WTC11 (cell line): ENCODE measurements at regions not wholly inside any gene's neighbourhood (a gene's known extent, or its start where the extent isn't known, plus 50 kb on each side); places are given as distances from the start of the nearest gene placed in this dataset.

ENCODE experiments used
- ATAC-seq: fragments of 200-7000 bp; cut with Tn5 transposase; 2 replicates; pipeline ENCODE4 v1.10.0; 2021; ENCODE audit warnings: mild to moderate bottlenecking, moderate library complexity
- CTCF ChIA-PET: fragments of 300-600 bp; sonication (Branson Sonifier 250); formaldehyde crosslinking; loops from one replicate; lab custom pipeline; 2021; ENCODE audit warnings: antibody characterized with exemption; lab: Charles Lee
- POLR2A ChIA-PET: fragments of 350-600 bp; sonication (Branson Sonifier 250); formaldehyde crosslinking; loops from one replicate; lab custom pipeline; 2021; ENCODE audit warnings: antibody characterized with exemption; lab: Charles Lee
- DNase-seq: peaks from one replicate; pipeline ENCODE4 v3.0.0; 2021; ENCODE audit warnings: low spot score
- H3K27ac Mint-ChIP-seq: 2 replicates; pipeline ENCODE4 v1.8.0; 2021; ENCODE audit warnings: mixed read lengths
- H3K27me3 Mint-ChIP-seq: 2 replicates; pipeline ENCODE4 v1.8.0; 2021; ENCODE audit warnings: low read depth, mild to moderate bottlenecking, moderate library complexity, mixed read lengths
- H3K36me3 Mint-ChIP-seq: 2 replicates; pipeline ENCODE4 v1.8.0; 2021; ENCODE audit warnings: mixed read lengths
- H3K4me1 Mint-ChIP-seq: 2 replicates; pipeline ENCODE4 v1.8.0; 2022; ENCODE audit warnings: mixed read lengths
- H3K4me3 Mint-ChIP-seq: 2 replicates; pipeline ENCODE4 v1.8.0; 2021; ENCODE audit warnings: mild to moderate bottlenecking, moderate library complexity, mixed read lengths
- H3K9me3 Mint-ChIP-seq: 2 replicates; pipeline ENCODE4 v1.8.0; 2021; ENCODE audit warnings: mixed read lengths
- GABPB1 ChIP-seq: sonication (generic); formaldehyde crosslinking; IDR thresholded peaks from 2 replicates; pipeline ENCODE4 v1.8.1; 2023; ENCODE audit warnings: mild to moderate bottlenecking, missing genetic modification reagents
- HMGA2 ChIP-seq: fragments of 250-450 bp; sonication (Bioruptor Pico); IDR thresholded peaks from 2 replicates; pipeline ENCODE4 v1.4.0; 2021; ENCODE audit warnings: mild to moderate bottlenecking, moderate library complexity
- JAZF1 ChIP-seq: fragments of 250-450 bp; sonication (Bioruptor Pico); IDR thresholded peaks from 2 replicates; pipeline ENCODE4 v1.9.0; 2021; ENCODE audit warnings: moderate library complexity, mild to moderate bottlenecking, inconsistent platforms
- JUN ChIP-seq: sonication (generic); formaldehyde crosslinking; IDR thresholded peaks from 2 replicates; pipeline ENCODE4 v1.8.0; 2023; ENCODE audit warnings: mild to moderate bottlenecking, missing genetic modification reagents
- NFE2L1 ChIP-seq: sonication (generic); formaldehyde crosslinking; IDR thresholded peaks from 2 replicates; pipeline ENCODE4 v1.8.1; 2023; ENCODE audit warnings: missing genetic modification reagents
- NFYB ChIP-seq: sonication (generic); formaldehyde crosslinking; conservative IDR thresholded peaks from 2 replicates; pipeline ENCODE4 v1.8.0; 2022; ENCODE audit warnings: low read depth, missing genetic modification reagents
- NR2C2 ChIP-seq: sonication (generic); formaldehyde crosslinking; IDR thresholded peaks from 2 replicates; pipeline ENCODE4 v1.8.0; 2022; ENCODE audit warnings: mild to moderate bottlenecking, missing genetic modification reagents
- TEAD1 ChIP-seq: sonication (generic); formaldehyde crosslinking; IDR thresholded peaks from 2 replicates; pipeline ENCODE4 v1.8.0; 2022; ENCODE audit warnings: mild to moderate bottlenecking, missing genetic modification reagents
- TEAD4 ChIP-seq: sonication (generic); formaldehyde crosslinking; IDR thresholded peaks from 2 replicates; pipeline ENCODE4 v1.8.0; 2022; ENCODE audit warnings: mild to moderate bottlenecking, missing genetic modification reagents
- TP53 ChIP-seq: sonication (generic); formaldehyde crosslinking; IDR thresholded peaks from 2 replicates; pipeline ENCODE4 v1.8.1; 2023; ENCODE audit warnings: mild to moderate bottlenecking, missing genetic modification reagents
- ZBTB21 ChIP-seq: sonication (generic); formaldehyde crosslinking; IDR thresholded peaks from 2 replicates; pipeline ENCODE4 v1.8.1; 2023; ENCODE audit warnings: mild to moderate bottlenecking, missing genetic modification reagents, borderline replicate concordance
- ZNF121 ChIP-seq: sonication (generic); formaldehyde crosslinking; IDR thresholded peaks from 2 replicates; pipeline ENCODE4 v1.8.0; 2023; ENCODE audit warnings: missing genetic modification reagents
- ZNF219 ChIP-seq: sonication (generic); formaldehyde crosslinking; IDR thresholded peaks from 2 replicates; pipeline ENCODE4 v1.8.0; 2023; ENCODE audit warnings: missing genetic modification reagents, mild to moderate bottlenecking, borderline replicate concordance
- ZNF232 ChIP-seq: sonication (generic); formaldehyde crosslinking; IDR thresholded peaks from 2 replicates; pipeline ENCODE4 v1.8.0; 2022; ENCODE audit warnings: mild to moderate bottlenecking, missing genetic modification reagents
- ZNF317 ChIP-seq: sonication (generic); formaldehyde crosslinking; IDR thresholded peaks from 2 replicates; pipeline ENCODE4 v1.8.1; 2023; ENCODE audit warnings: low read depth, mild to moderate bottlenecking, moderate library complexity, missing genetic modification reagents, borderline replicate concordance
- ZNF396 ChIP-seq: fragments of 250-450 bp; sonication (Bioruptor Pico); IDR thresholded peaks from 2 replicates; pipeline ENCODE4 v1.8.0; 2021; ENCODE audit warnings: mild to moderate bottlenecking, moderate library complexity, borderline replicate concordance
- ZNF416 ChIP-seq: fragments of 250-450 bp; sonication (Bioruptor Pico); IDR thresholded peaks from 2 replicates; pipeline ENCODE4 v1.9.0; 2021; ENCODE audit warnings: mild to moderate bottlenecking, inconsistent platforms
- TF ChIP-seq, protein P1 (sequence below): fragments of 250-450 bp; sonication (Bioruptor Pico); IDR thresholded peaks from 2 replicates; pipeline ENCODE4 v1.9.0; 2021; ENCODE audit warnings: mild to moderate bottlenecking
- TF ChIP-seq, protein P2 (sequence below): sonication (generic); formaldehyde crosslinking; IDR thresholded peaks from 2 replicates; pipeline ENCODE4 v1.8.1; 2023; ENCODE audit warnings: mild to moderate bottlenecking, moderate library complexity, missing genetic modification reagents
- TF ChIP-seq, protein P3 (sequence below): sonication (generic); formaldehyde crosslinking; IDR thresholded peaks from 2 replicates; pipeline ENCODE4 v1.8.1; 2022; ENCODE audit warnings: low read depth, mild to moderate bottlenecking, moderate library complexity, missing genetic modification reagents, borderline replicate concordance
- TF ChIP-seq, protein P4 (sequence below): sonication (generic); formaldehyde crosslinking; IDR thresholded peaks from 2 replicates; pipeline ENCODE4 v1.8.0; 2023; ENCODE audit warnings: mild to moderate bottlenecking, missing genetic modification reagents
- TF ChIP-seq, protein P5 (sequence below): fragments of 250-450 bp; sonication (Bioruptor Pico); conservative IDR thresholded peaks from 2 replicates; pipeline ENCODE4 v1.9.0; 2021; ENCODE audit warnings: mild to moderate bottlenecking

DNA sequence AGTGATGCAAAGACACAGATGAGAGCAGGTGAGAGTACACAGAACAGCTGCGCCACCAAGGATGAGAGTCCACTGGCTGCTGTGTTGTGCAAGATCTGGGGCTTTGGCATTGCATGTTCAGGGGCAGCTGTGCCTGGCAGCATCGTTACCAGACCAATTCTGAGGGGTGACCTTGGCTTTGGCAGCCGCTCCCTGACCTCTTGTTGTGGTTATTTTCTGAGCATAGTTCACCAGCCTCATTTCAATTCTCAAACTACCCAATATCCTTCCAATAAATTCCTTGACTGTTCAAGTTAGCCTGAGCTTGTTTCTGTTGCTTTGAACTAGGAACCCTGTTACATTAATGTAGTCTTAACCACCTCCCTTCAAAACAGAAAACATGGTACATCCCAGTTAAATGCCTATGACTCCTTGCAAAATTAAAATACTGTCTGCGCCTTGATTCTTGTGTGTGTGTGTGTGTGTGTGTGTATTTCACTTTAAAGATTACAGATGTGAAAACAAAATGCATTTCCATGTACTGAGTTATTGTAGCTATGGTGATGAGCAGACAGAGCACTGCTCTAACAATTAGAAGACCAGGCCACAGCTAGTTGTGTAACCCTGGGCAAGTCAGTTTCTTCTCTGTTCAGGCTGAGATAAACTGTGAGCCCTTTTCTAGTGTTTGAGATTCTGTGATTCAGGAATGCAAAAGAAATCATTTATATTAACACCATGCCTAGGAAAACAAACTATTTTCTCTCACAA is 106.3 kb upstream of the GUCA2B start:
- POLR2A ChIA-PET, result no interaction called here
- TF ChIP-seq, protein P1, sequence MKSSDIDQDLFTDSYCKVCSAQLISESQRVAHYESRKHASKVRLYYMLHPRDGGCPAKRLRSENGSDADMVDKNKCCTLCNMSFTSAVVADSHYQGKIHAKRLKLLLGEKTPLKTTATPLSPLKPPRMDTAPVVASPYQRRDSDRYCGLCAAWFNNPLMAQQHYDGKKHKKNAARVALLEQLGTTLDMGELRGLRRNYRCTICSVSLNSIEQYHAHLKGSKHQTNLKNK (CRISPR knock-in tag), result no peak
- no peak for TF ChIP-seq GABPB1 (CRISPR knock-in tag)
- TF ChIP-seq ZNF416 (CRISPR knock-in tag), result no peak
- TF ChIP-seq ZBTB21 (CRISPR knock-in tag), result no peak
- no peak for TF ChIP-seq JUN (CRISPR knock-in tag)
- TF ChIP-seq ZNF396, result no peak
- no peak for TF ChIP-seq JAZF1 (CRISPR knock-in tag)
- TF ChIP-seq ZNF232 (CRISPR knock-in tag), result no peak
- TF ChIP-seq, all 79 proteins: peak for 0
- no peaks in the 10 kb centered on the region for H3K36me3 Mint-ChIP-seq
- ATAC-seq (no peak), DNase-seq (no peak)
- peaks cover 7% of the 10 kb centered on the region for H3K4me1 Mint-ChIP-seq
- H3K27me3 Mint-ChIP-seq, result no peaks in the 10 kb centered on the region; the same call in 1 of the 2 replicates
- CTCF ChIA-PET, result no interaction called here
- no peak overlapping the region for H3K4me3 Mint-ChIP-seq
- no peaks in the 10 kb centered on the region for H3K9me3 Mint-ChIP-seq
- no peak overlapping the region for H3K27ac Mint-ChIP-seq

DNA sequence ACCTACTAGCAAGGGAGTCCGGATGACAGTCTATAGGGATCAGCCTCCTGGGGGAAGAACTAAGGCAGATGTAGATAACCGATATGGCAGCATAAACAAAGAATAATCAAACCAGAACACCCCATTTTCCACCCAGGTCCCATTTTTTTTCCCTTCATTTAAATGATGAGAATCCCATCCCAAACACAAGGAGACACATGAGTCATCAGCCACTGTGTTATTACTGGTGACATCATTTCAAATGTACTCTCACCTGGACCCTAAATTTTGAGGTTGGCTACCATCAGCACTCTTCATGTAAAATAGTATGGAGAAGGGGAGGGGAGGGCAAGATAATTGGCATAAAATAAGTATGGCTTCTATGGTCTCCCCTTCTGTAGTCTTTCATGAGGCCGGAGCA is 108.9 kb upstream of the GUCA2B start:
- ATAC-seq, result no peak
- no peak overlapping the region for H3K4me3 Mint-ChIP-seq
- POLR2A ChIA-PET, result no interaction called here
- TF ChIP-seq NFE2L1 (CRISPR knock-in tag) (no peak), ZNF121 (CRISPR knock-in tag) (no peak), TP53 (CRISPR knock-in tag) (no peak), HMGA2 (no peak), ZNF416 (CRISPR knock-in tag) (no peak), ZNF219 (CRISPR knock-in tag) (no peak), TEAD4 (CRISPR knock-in tag) (no peak), TEAD1 (CRISPR knock-in tag) (no peak), NFYB (no peak), ZNF317 (CRISPR knock-in tag) (no peak), NR2C2 (CRISPR knock-in tag) (no peak)
- TF ChIP-seq, protein P2, sequence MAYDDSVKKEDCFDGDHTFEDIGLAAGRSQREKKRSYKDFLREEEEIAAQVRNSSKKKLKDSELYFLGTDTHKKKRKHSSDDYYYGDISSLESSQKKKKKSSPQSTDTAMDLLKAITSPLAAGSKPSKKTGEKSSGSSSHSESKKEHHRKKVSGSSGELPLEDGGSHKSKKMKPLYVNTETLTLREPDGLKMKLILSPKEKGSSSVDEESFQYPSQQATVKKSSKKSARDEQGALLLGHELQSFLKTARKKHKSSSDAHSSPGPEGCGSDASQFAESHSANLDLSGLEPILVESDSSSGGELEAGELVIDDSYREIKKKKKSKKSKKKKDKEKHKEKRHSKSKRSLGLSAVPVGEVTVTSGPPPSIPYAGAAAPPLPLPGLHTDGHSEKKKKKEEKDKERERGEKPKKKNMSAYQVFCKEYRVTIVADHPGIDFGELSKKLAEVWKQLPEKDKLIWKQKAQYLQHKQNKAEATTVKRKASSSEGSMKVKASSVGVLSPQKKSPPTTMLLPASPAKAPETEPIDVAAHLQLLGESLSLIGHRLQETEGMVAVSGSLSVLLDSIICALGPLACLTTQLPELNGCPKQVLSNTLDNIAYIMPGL (CRISPR knock-in tag), result no peak
- TF ChIP-seq, protein P3, sequence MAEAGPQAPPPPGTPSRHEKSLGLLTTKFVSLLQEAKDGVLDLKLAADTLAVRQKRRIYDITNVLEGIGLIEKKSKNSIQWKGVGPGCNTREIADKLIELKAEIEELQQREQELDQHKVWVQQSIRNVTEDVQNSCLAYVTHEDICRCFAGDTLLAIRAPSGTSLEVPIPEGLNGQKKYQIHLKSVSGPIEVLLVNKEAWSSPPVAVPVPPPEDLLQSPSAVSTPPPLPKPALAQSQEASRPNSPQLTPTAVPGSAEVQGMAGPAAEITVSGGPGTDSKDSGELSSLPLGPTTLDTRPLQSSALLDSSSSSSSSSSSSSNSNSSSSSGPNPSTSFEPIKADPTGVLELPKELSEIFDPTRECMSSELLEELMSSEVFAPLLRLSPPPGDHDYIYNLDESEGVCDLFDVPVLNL (CRISPR knock-in tag), result no peak
- TF ChIP-seq, protein P4, sequence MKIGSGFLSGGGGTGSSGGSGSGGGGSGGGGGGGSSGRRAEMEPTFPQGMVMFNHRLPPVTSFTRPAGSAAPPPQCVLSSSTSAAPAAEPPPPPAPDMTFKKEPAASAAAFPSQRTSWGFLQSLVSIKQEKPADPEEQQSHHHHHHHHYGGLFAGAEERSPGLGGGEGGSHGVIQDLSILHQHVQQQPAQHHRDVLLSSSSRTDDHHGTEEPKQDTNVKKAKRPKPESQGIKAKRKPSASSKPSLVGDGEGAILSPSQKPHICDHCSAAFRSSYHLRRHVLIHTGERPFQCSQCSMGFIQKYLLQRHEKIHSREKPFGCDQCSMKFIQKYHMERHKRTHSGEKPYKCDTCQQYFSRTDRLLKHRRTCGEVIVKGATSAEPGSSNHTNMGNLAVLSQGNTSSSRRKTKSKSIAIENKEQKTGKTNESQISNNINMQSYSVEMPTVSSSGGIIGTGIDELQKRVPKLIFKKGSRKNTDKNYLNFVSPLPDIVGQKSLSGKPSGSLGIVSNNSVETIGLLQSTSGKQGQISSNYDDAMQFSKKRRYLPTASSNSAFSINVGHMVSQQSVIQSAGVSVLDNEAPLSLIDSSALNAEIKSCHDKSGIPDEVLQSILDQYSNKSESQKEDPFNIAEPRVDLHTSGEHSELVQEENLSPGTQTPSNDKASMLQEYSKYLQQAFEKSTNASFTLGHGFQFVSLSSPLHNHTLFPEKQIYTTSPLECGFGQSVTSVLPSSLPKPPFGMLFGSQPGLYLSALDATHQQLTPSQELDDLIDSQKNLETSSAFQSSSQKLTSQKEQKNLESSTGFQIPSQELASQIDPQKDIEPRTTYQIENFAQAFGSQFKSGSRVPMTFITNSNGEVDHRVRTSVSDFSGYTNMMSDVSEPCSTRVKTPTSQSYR, result no peak
- TF ChIP-seq, protein P5, sequence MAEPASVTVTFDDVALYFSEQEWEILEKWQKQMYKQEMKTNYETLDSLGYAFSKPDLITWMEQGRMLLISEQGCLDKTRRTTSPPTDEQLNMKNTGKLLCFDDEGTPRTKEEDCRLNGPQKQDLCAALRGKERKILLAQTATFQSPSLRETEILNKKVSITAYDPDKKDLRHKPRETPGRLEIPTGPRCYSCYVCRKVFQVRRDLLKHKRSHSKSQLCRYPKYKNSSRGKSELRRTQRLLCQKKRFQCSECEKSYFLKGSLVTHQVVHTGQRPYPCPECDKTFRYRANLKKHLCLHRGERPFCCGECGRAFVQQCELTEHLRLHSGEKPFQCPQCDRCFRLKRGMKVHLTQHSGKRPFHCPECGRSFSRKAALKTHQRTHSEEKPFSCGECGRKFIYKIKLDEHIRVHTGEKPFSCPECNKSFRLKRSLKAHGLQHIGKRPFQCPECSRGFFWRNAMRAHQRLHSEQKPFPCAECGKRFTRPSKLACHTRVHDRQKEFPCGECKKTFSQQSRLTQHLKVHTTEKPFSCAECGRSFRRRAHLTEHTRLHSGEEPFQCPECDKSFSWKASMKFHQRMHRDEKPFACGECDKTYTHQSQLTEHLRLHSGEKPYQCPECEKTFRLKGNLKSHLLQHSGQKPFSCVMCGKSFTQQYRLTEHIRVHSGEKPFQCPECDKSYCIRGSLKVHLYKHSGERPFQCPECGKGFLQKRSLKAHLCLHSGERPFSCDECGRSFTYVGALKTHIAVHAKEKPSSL (CRISPR knock-in tag), result no peak
- H3K36me3 Mint-ChIP-seq, result no peaks in the 10 kb centered on the region
- no peak overlapping the region for H3K27ac Mint-ChIP-seq
- peaks cover 7% of the 10 kb centered on the region for H3K4me1 Mint-ChIP-seq
- H3K9me3 Mint-ChIP-seq, result no peaks in the 10 kb centered on the region
- H3K27me3 Mint-ChIP-seq, result no peaks in the 10 kb centered on the region; the same call in 1 of the 2 replicates
- CTCF ChIA-PET, result no interaction called here
- no peak for DNase-seq
